ENCODE measurements at regions not wholly inside any gene's neighbourhood (a gene's known extent, or its start where the extent isn't known, plus 50 kb on each side); places are given as distances from the start of the nearest gene placed in this dataset.

DNA sequence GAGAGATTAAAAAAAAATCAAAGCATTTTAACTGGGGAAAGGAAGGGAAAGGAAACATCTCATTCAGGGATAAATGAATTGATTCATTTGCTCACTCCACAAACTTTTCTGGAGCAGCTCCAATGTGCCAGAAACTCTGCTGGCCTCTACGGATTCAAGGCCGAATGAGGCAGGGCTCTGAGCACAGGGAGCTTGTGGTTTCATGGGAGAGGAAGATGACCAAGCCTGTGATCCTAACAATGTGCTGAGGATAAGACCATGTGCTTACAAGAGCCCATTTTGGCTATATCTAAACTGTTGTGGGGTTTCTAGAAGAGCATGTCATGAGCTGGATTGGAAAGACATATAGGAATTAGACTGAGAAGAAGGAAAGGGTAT is 137.5 kb downstream of the ZNF674 start:
- DNase-seq (ENCODE audit: low read depth), result no peak
- TF ChIP-seq, protein P1, sequence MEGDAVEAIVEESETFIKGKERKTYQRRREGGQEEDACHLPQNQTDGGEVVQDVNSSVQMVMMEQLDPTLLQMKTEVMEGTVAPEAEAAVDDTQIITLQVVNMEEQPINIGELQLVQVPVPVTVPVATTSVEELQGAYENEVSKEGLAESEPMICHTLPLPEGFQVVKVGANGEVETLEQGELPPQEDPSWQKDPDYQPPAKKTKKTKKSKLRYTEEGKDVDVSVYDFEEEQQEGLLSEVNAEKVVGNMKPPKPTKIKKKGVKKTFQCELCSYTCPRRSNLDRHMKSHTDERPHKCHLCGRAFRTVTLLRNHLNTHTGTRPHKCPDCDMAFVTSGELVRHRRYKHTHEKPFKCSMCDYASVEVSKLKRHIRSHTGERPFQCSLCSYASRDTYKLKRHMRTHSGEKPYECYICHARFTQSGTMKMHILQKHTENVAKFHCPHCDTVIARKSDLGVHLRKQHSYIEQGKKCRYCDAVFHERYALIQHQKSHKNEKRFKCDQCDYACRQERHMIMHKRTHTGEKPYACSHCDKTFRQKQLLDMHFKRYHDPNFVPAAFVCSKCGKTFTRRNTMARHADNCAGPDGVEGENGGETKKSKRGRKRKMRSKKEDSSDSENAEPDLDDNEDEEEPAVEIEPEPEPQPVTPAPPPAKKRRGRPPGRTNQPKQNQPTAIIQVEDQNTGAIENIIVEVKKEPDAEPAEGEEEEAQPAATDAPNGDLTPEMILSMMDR (IDR thresholded peaks at IDR 0.05; ENCODE audit: insufficient read depth, low read depth, low read length, missing control alignments), result no peak
- no peak overlapping the region for H3K4me3 ChIP-seq (ENCODE audit: low read depth, low read length)

DNA sequence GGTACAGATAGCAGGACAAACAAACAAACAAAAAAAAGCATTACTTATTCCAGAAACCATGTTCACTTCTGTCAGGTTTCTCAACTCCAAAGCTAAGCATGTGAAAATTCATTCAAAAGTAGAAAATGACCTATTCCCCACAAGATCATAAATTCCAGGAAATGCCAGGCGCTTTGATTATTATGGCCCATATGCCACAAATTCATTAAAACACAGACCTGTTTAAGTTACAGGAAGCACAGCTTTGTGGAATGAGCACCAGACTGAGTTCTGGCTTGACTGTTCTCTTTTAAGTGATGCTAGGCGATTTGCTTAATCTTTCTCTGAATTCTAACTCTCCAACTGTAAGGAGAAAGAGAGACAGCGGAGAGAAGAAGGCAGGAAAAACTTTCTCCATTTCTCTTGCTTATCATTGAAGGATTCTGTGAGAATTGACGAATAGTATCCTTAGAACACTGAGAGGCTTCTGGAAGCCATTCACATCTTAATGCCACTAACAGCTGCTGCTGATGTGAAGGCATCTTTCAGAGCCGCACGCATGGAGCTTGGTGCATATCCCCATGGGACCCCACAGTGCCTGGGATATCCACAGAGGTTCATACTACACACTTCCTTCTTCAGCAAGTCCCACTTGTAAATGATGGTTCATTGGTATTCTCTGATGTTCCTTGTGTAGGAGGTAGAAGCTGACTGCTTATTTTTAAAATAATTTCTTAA is 138.0 kb downstream of the ZNF674 start:
- TF ChIP-seq, protein P1 (IDR thresholded peaks at IDR 0.05; ENCODE audit: insufficient read depth, low read depth, low read length, missing control alignments), result no peak
- no peak overlapping the region for H3K4me3 ChIP-seq (ENCODE audit: low read depth, low read length)
- DNase-seq (ENCODE audit: low read depth), result no peak

DNA sequence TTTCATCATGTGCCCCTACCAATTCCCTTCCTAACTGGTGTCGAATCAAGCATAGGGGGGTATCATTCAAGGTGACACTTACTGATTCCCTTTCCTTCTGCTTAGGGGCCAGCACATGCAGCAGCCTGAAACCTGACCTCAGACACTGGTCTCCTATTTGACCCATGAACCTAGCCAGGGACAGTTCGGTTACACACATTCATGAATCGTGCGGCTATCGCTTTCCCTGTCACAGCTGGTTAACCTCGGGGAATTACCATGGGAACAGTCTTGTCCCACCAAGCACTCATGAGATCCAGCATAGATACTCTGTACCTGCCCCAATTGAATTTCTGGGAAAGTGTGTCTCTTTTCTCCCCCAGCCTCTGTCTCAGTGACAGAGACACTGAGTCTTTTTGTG is 140.4 kb downstream of the ZNF674 start:
- no peak overlapping the region for H3K4me3 ChIP-seq (ENCODE audit: low read depth, low read length)
- TF ChIP-seq, protein P1 (IDR thresholded peaks at IDR 0.05; ENCODE audit: insufficient read depth, low read depth, low read length, missing control alignments), result no peak
- DNase-seq (ENCODE audit: low read depth), result no peak

DNA sequence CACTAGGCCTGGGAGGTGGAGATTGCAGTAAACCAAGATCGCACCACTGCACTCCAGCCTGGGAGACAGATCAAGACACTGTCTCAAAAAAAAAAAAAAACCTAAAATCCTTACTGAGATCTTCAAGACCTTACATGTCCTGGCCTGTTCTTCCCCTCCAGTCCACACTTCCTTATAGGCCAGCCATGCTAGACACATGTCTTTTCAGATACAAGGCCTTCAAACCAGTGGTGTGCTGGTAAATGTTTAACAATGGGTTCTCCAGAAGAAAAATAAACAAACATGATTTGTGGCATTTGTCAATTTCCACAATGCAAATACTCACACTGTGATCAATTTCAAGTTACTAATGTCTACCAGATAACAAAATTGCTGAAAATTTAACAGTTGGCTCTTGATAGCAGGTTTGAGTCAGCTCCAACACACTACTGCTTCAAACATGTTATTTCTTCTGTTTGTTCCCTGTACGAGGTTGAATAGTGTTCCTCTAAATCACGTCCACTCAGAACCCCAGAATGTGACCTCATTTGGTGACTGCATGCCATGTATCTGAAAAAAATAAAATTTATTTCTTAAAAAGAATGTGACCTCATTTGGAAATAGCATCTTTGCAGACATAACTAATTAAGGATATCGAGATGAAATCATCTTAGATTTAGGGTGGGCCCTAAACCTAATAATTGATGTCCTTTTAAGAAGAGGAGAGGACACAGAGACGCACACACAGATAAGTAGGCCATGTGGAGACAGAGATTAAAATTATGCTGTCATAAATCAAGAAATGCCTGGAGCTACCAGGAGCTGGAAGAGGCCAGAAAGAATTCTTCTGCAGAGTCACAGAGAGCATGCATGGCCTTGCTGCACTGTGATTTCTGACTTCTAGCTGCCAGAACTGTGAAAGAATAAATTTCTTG is 144.4 kb downstream of the ZNF674 start:
- TF ChIP-seq, protein P1 (IDR thresholded peaks at IDR 0.05; ENCODE audit: insufficient read depth, low read depth, low read length, missing control alignments), result no peak
- DNase-seq (ENCODE audit: low read depth), result no peak
- no peak overlapping the region for H3K4me3 ChIP-seq (ENCODE audit: low read depth, low read length)

DNA sequence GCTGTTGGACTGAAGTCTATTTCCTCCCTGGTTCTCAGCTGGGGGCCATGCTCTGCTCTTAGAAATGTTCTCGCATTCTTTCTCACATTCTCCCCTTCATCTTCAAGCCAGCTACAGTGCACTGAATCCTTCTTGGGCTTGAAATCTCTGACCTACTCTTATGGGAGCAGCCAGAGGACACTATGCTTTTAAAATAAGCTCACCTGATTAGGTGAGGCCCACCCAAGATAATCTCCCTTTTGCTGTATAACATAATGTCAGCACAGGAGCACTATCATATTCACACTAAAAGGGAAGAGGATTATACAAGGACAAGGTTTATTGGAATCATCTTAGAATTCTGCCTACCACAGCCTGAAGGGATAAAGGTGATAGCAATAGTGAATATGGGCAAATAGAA is 146.3 kb downstream of the ZNF674 start:
- no peak for DNase-seq (ENCODE audit: low read depth)
- TF ChIP-seq, protein P1 (IDR thresholded peaks at IDR 0.05; ENCODE audit: insufficient read depth, low read depth, low read length, missing control alignments), result no peak

DNA sequence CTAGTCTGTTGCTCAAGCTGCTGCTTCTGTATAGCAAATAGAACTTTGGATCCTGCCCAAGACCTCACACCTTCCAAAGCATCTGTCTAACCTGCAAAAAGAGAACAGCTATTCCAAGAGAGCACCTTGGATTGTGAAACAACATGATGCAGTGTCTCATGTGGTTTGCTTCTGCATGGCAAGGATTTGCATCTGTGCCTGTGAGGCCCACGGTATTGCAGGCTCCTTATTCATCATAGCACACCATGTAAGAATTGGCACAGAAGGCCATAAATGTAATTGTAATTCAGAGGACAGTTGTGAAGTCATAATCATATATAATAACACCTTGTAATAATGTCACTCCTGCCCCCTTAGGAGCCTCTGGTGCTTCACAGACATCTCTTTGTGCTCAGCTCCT is 147.1 kb downstream of the ZNF674 start:
- H3K4me3 ChIP-seq (ENCODE audit: low read depth, low read length), result no peak overlapping the region
- no peak for DNase-seq (ENCODE audit: low read depth)
- TF ChIP-seq, protein P1 (IDR thresholded peaks at IDR 0.05; ENCODE audit: insufficient read depth, low read depth, low read length, missing control alignments), result no peak

More for the DNA sequence above, 146.3 kb downstream of the ZNF674 start:
- no peak overlapping the region for H3K4me3 ChIP-seq (ENCODE audit: low read depth, low read length)
